Spinal cord (tissue), 9 donors: ENCODE measurements at regions not wholly inside any gene's neighbourhood (a gene's known extent, or its start where the extent isn't known, plus 50 kb on each side); places are given as distances from the start of the nearest gene placed in this dataset.

Source experiments
- DNase-seq, 6 donors: peaks; one replicate each; pipeline versions ENCODE4 v3.0.0 to v3.0.0-alpha.2; 2013 to 2015; ENCODE audit warnings: low spot score in 6 of 6, low read depth in 4 of 6
- H3K27ac ChIP-seq: one replicate; pipeline ENCODE4 v1.5.1; 2013; ENCODE audit warnings: low read depth, low read length, control low read depth
- H3K27me3 ChIP-seq: one replicate; pipeline ENCODE4 v1.6.1; 2013; ENCODE audit warnings: low read length; ENCODE audit not compliant: control insufficient read depth, insufficient read depth
- H3K36me3 ChIP-seq: one replicate; pipeline ENCODE4 v1.6.1; 2013; ENCODE audit warnings: low read length; ENCODE audit not compliant: control insufficient read depth, insufficient read depth
- H3K4me1 ChIP-seq: one replicate; pipeline ENCODE4 v1.6.1; 2013; ENCODE audit warnings: low read length; ENCODE audit not compliant: control insufficient read depth, insufficient read depth
- H3K4me3 ChIP-seq: one replicate; pipeline ENCODE4 v1.5.1; 2013; ENCODE audit warnings: low read depth, low read length, control low read depth
- H3K9me3 ChIP-seq: one replicate; pipeline ENCODE4 v1.6.1; 2013; ENCODE audit warnings: low read length; ENCODE audit not compliant: control insufficient read depth, insufficient read depth
- WGBS: methylation state at CpG from one replicate; pipeline ENCODE4 v1.1.5; 2013; ENCODE audit warnings: missing lambda C conversion rate; ENCODE audit not compliant: insufficient coverage; 5-methylcytosine and 5-hydroxymethylcytosine counted together
- donor health status: healthy.

- Histone ChIP-seq H3K4me3 (no peak overlapping the region), H3K27me3 (no peaks in the 10 kb centered on the region), H3K36me3 (no peaks in the 10 kb centered on the region), H3K27ac (no peak overlapping the region), H3K9me3 (no peaks in the 10 kb centered on the region), H3K4me1 (no peaks in the 10 kb centered on the region)
- no CpG with 5 or more reads among the region's 3 CpGs for WGBS
- DNase-seq, result peak in 2 of 6 donors; percentile 1 to 17
Measured at GRCh38 chr15:25136119-25136518, 181.3 kb downstream of the SNRPN start.

- H3K4me3 ChIP-seq, result no peak overlapping the region
- 75% methylated on average over 4 of the region's 5 CpGs for WGBS
- DNase-seq, result no peak
- H3K27ac ChIP-seq, result no peak overlapping the region
- no peaks in the 10 kb centered on the region for H3K27me3 ChIP-seq
- H3K9me3 ChIP-seq, result no peaks in the 10 kb centered on the region
- H3K4me1 ChIP-seq, result no peaks in the 10 kb centered on the region
- no peaks in the 10 kb centered on the region for H3K36me3 ChIP-seq
Measured at GRCh38 chr15:25137013-25137412, 182.2 kb downstream of the SNRPN start.

GRCh38 chr15:25169318-25169717, 214.5 kb downstream of the SNRPN start:
- Histone ChIP-seq H3K27ac (no peak overlapping the region), H3K4me3 (no peak overlapping the region), H3K36me3 (peaks cover 31% of the 10 kb centered on the region), H3K9me3 (peaks cover 3% of the 10 kb centered on the region), H3K4me1 (no peaks in the 10 kb centered on the region), H3K27me3 (no peaks in the 10 kb centered on the region)
- DNase-seq, result no peak
- WGBS, result 87% methylated on average over 10 of the region's 15 CpGs

GRCh38 chr15:25170113-25170731, 215.4 kb downstream of the SNRPN start:
- 85% methylated on average over 19 of the region's 19 CpGs for WGBS
- Histone ChIP-seq H3K9me3 (peaks cover 3% of the 10 kb centered on the region), H3K27me3 (no peaks in the 10 kb centered on the region), H3K4me3 (no peak overlapping the region), H3K4me1 (no peaks in the 10 kb centered on the region), H3K27ac (no peak overlapping the region), H3K36me3 (peaks cover 34% of the 10 kb centered on the region)
- DNase-seq, result no peak

- Histone ChIP-seq H3K9me3 (peaks cover 3% of the 10 kb centered on the region), H3K36me3 (peaks cover 38% of the 10 kb centered on the region), H3K27me3 (no peaks in the 10 kb centered on the region), H3K4me1 (no peaks in the 10 kb centered on the region), H3K27ac (no peak overlapping the region), H3K4me3 (no peak overlapping the region)
- 86% methylated on average over 6 of the region's 6 CpGs for WGBS
- no peak for DNase-seq
Measured at GRCh38 chr15:25170781-25171110, 216.0 kb downstream of the SNRPN start.

GRCh38 chr15:25171111-25171811, 216.5 kb downstream of the SNRPN start:
- Histone ChIP-seq H3K36me3 (peaks cover 42% of the 10 kb centered on the region), H3K4me1 (no peaks in the 10 kb centered on the region), H3K27me3 (no peaks in the 10 kb centered on the region), H3K4me3 (no peak overlapping the region), H3K9me3 (peaks cover 3% of the 10 kb centered on the region), H3K27ac (no peak overlapping the region)
- no peak for DNase-seq
- WGBS, result 73% methylated on average over 10 of the region's 10 CpGs

- WGBS, result 85% methylated on average over 9 of the region's 9 CpGs
Measured at GRCh38 chr15:25171856-25172687, 217.3 kb downstream of the SNRPN start.

GRCh38 chr15:25172691-25173090, 217.9 kb downstream of the SNRPN start:
- Histone ChIP-seq H3K4me1 (no peaks in the 10 kb centered on the region), H3K27me3 (no peaks in the 10 kb centered on the region), H3K27ac (no peak overlapping the region), H3K4me3 (no peak overlapping the region), H3K9me3 (peaks cover 3% of the 10 kb centered on the region), H3K36me3 (peaks cover 55% of the 10 kb centered on the region)
- DNase-seq, result no peak
- WGBS, result 86% methylated on average over 6 of the region's 6 CpGs

More at GRCh38 chr15:25171856-25172687, 217.3 kb downstream of the SNRPN start:
- no peak for DNase-seq
- Histone ChIP-seq H3K9me3 (peaks cover 3% of the 10 kb centered on the region), H3K4me3 (no peak overlapping the region), H3K4me1 (no peaks in the 10 kb centered on the region), H3K27me3 (no peaks in the 10 kb centered on the region), H3K27ac (no peak overlapping the region), H3K36me3 (peaks cover 49% of the 10 kb centered on the region)

- DNase-seq, result no peak
- no peak overlapping the region for H3K4me3 ChIP-seq
- WGBS, result 84% methylated on average over 8 of the region's 13 CpGs
- H3K9me3 ChIP-seq, result peaks cover 6% of the 10 kb centered on the region
- peaks cover 61% of the 10 kb centered on the region for H3K36me3 ChIP-seq
- no peaks in the 10 kb centered on the region for H3K27me3 ChIP-seq
- no peaks in the 10 kb centered on the region for H3K4me1 ChIP-seq
- H3K27ac ChIP-seq, result no peak overlapping the region
Measured at GRCh38 chr15:25173241-25174028, 218.6 kb downstream of the SNRPN start.
